Esophagus squamous epithelium (tissue), 5 donors: ENCODE measurements at regions not wholly inside any gene's neighbourhood (a gene's known extent, or its start where the extent isn't known, plus 50 kb on each side); places are given as distances from the start of the nearest gene placed in this dataset.

Source experiments
- DNase-seq: peaks from one replicate; lab custom pipeline; 2025; lab: John Stamatoyannopoulos, UW
- H3K27ac ChIP-seq, 4 donors: fragments of 200-600 bp; sonication (generic); one replicate each; pipeline ENCODE4 v1.5.1; 2016 to 2019; ENCODE audit warnings: mild to moderate bottlenecking in 1 of 4
- H3K27me3 ChIP-seq, 4 donors: fragments of 200-600 bp; sonication (generic); 1 replicate in 3 of 4; 2 replicates in 1 of 4; pipeline versions ENCODE4 v1.5.1 to v1.6.0; 2017 to 2021; ENCODE audit warnings: antibody characterized with exemption in 1 of 4
- H3K36me3 ChIP-seq, 3 donors: fragments of 200-600 bp; sonication (generic); one replicate each; pipeline ENCODE4 v1.5.1; 2016 to 2019
- H3K4me1 ChIP-seq, 3 donors: fragments of 200-600 bp; sonication (generic); one replicate each; pipeline ENCODE4 v1.5.1; 2017 to 2019
- H3K4me3 ChIP-seq, 4 donors: fragments of 200-600 bp; sonication (generic); 1 replicate in 3 of 4; 2 replicates in 1 of 4; pipeline ENCODE4 v1.5.1; 2016 to 2019; ENCODE audit warnings: mild to moderate bottlenecking in 2 of 4, moderate library complexity in 1 of 4
- H3K9me3 ChIP-seq, 3 donors: fragments of 200-600 bp; sonication (generic); one replicate each; pipeline ENCODE4 v1.5.1; 2016 to 2019
- POLR2A ChIP-seq, 4 donors: fragments of 450-650 bp; IDR thresholded peaks; one replicate each; pipeline ENCODE4 v1.6.1; 2017; ENCODE audit warnings: antibody characterized with exemption in 4 of 4, mild to moderate bottlenecking in 4 of 4, moderate library complexity in 3 of 4
- WGBS, 2 donors: methylation state at CpG; one replicate each; pipeline ENCODE4 v1.1.5; 2018; 5-methylcytosine and 5-hydroxymethylcytosine counted together
- intact Hi-C: fragments of 100-400 bp; cut with DNase I; formaldehyde crosslinking; loops from one replicate; pipeline ENCODE4 v1.15.0; 2022
- TF ChIP-seq, protein P1 (sequence below), 6 experiments: fragments of 450-650 bp in 4 of 6; fragments of 200-600 bp in 2 of 6; sonication (generic) in 2 of 6; IDR thresholded peaks; one replicate each; pipeline ENCODE4 v1.5.1; 2016 to 2019; ENCODE audit warnings: antibody characterized with exemption in 6 of 6, mild to moderate bottlenecking in 4 of 6, moderate library complexity in 4 of 6
- donor health status: DM: yes; HTN: yes; CAD: no.

DNA sequence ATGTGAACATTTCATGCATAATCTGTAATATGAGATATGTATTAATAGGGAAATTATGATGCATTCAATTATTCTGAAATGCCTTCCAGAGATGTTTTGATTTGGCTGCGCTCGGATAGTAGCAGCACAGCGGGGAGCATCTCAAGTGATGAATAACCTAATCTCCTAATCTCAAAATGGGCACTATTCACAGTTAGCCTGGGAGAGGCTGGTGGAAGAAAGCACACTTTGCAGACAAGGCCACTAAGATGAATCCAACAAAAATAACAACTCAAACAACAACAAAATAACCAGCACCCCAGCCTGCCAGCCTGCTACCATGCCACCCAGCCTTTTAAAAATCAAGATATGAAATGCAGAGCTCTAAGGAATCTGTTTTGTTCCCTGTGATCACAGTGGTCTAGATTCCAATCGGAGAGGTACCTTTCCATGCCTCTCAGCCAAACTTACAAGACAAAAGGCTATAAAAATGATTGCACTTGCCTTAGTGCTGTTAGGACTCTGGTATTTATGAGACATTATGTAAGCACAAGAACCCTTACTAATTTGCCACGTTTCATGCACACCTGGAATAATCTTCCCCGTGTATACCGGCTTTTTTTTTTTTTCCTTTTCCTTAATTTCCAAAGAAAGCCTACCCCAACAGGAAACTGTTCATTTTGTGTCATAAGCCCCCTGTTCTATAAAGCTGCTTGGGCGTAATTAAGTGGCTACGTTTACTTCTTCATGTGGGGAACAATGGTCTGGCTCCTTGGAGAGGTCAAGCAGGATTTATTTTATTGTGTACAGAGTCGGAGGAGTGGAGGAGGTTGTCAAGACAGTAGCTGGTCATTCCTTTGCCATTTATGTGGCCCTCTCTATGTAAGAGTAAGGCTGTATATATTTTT is 526.9 kb upstream of the FANCL start:
- H3K4me1 ChIP-seq = no peaks in the 10 kb centered on the region
- 65 to 69% methylated on average over 9 to 10 of the region's 10 CpGs for WGBS, 2 donors
- no peak overlapping the region for H3K4me3 ChIP-seq
- no peak for DNase-seq
- intact Hi-C loops = loop anchor here (10.0 kb wide), 1 partner anchor 1817 kb away; no protein-coding TSS in a partner anchor
- H3K27ac ChIP-seq = no peak overlapping the region
- H3K36me3 ChIP-seq = no peaks in the 10 kb centered on the region
- H3K9me3 ChIP-seq = no peaks in the 10 kb centered on the region
- TF ChIP-seq, protein P1, sequence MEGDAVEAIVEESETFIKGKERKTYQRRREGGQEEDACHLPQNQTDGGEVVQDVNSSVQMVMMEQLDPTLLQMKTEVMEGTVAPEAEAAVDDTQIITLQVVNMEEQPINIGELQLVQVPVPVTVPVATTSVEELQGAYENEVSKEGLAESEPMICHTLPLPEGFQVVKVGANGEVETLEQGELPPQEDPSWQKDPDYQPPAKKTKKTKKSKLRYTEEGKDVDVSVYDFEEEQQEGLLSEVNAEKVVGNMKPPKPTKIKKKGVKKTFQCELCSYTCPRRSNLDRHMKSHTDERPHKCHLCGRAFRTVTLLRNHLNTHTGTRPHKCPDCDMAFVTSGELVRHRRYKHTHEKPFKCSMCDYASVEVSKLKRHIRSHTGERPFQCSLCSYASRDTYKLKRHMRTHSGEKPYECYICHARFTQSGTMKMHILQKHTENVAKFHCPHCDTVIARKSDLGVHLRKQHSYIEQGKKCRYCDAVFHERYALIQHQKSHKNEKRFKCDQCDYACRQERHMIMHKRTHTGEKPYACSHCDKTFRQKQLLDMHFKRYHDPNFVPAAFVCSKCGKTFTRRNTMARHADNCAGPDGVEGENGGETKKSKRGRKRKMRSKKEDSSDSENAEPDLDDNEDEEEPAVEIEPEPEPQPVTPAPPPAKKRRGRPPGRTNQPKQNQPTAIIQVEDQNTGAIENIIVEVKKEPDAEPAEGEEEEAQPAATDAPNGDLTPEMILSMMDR (IDR thresholded peaks at IDR 0.05) = no peak
- TF ChIP-seq POLR2A (IDR thresholded peaks at IDR 0.05) = no peak
- H3K27me3 ChIP-seq = peaks cover 0 to 15% (median 0%) of the 10 kb centered on the region in 4 donors

GRCh38 chr2:58764338-58765104 is 523.4 kb upstream of the FANCL start:
- 55 to 59% methylated on average over 4 of the region's 4 CpGs for WGBS, 2 donors
- Histone ChIP-seq H3K27ac (no peak overlapping the region), H3K36me3 (no peaks in the 10 kb centered on the region), H3K4me1 (no peaks in the 10 kb centered on the region), H3K9me3 (no peaks in the 10 kb centered on the region), H3K27me3 (peaks cover 0 to 19% (median 0%) of the 10 kb centered on the region in 4 donors), H3K4me3 (no peak overlapping the region)
- intact Hi-C loops = loop anchor here (10.0 kb wide), 1 partner anchor 1820 kb away; no protein-coding TSS in a partner anchor
- DNase-seq = no peak
- TF ChIP-seq POLR2A (IDR thresholded peaks at IDR 0.05) = no peak
- TF ChIP-seq, protein P1 (IDR thresholded peaks at IDR 0.05) = no peak

GRCh38 chr2:58762176-58762781 is 521.2 kb upstream of the FANCL start:
- Histone ChIP-seq H3K9me3 (no peaks in the 10 kb centered on the region), H3K27ac (no peak overlapping the region), H3K4me1 (no peaks in the 10 kb centered on the region), H3K27me3 (peaks cover 0 to 6% (median 0%) of the 10 kb centered on the region in 4 donors), H3K36me3 (no peaks in the 10 kb centered on the region), H3K4me3 (no peak overlapping the region)
- intact Hi-C loops = loop anchor here (10.0 kb wide), 1 partner anchor 1823 kb away; no protein-coding TSS in a partner anchor
- DNase-seq = no peak
- TF ChIP-seq POLR2A (IDR thresholded peaks at IDR 0.05) = no peak
- TF ChIP-seq, protein P1 (IDR thresholded peaks at IDR 0.05) = peak in 4 of 6 experiments; percentile 7 to 59 (median 42)
- 23 to 27% methylated on average over 4 to 5 of the region's 5 CpGs for WGBS, 2 donors

DNA sequence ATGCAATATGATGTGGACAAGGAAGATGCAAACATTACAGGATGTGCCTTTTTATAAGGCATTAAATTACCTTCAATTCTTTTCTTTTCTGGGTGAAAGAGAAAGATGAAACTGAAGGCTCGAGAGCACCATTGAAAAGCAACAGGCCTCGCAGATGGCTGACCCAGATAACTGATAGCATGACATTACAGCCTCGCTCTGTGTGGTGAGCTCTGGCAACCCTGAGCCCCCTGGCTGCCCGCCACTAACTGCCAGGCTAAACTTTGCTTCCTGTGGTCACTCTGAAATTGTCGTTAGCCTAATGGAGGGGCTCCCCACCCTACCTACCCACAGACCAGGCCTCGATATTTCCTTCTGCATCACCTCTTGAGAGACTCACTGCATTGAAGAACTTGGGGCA is 516.8 kb upstream of the FANCL start:
- H3K27ac ChIP-seq = no peak overlapping the region
- H3K27me3 ChIP-seq = peaks cover 0 to 6% (median 0%) of the 10 kb centered on the region in 4 donors
- TF ChIP-seq, protein P1 (IDR thresholded peaks at IDR 0.05) = no peak
- TF ChIP-seq POLR2A (IDR thresholded peaks at IDR 0.05) = no peak
- no peaks in the 10 kb centered on the region for H3K4me1 ChIP-seq
- intact Hi-C loops = no loop called here
- no peaks in the 10 kb centered on the region for H3K36me3 ChIP-seq
- no peak overlapping the region for H3K4me3 ChIP-seq
- H3K9me3 ChIP-seq = no peaks in the 10 kb centered on the region
- no peak for DNase-seq
- whole genome bisulfite sequencing, 2 donors = 62 to 70% methylated on average over 6 of the region's 6 CpGs
